HG03139 (cell line): ENCODE measurements at regions not wholly inside any gene's neighbourhood (a gene's known extent, or its start where the extent isn't known, plus 50 kb on each side); places are given as distances from the start of the nearest gene placed in this dataset.

ENCODE experiments used
- ATAC-seq: cut with Tn5 transposase; IDR thresholded peaks from one replicate; pipeline ENCODE4 v1.9.1; 2021; ENCODE audit not compliant: unreplicated experiment

DNA sequence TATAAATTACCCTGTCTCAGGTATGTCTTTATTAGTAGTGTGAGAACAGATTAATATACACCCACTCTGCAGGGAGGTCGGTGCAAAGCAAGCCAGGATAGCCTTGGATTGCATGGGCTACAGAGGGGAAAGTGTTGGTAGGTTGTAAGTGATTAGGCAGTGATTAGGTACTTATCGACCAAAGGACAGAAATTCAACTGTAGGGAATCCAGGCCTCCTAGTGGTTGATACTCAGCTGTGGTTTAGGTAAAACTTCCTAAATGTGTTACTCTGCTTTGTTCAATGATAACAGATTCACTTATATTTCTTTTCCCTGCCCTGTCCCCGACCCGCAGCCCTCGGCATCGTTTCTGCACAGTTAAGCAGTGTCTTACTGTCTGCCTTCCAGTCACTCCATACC lies 444.0 kb downstream of the FIGN start:
- no peak for ATAC-seq

DNA sequence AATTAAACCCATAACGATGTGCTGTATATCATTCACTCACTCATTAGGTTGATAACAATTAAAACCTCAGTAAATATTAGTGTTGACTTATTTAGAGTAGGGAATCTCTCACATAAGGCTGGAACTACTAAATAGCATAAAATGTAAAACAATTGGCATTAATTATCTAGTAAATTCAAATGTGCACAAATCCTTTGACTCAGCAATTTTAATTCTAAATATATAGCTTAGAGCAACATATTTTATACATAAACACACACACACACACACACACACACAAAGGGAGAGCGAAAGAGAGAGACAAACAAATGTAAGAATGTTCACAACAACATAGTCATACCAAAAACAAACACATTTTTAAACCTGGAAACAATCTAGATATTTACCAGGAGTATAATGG lies 443.1 kb upstream of the KCNH7 start:
- ATAC-seq, result no peak

- no peak for ATAC-seq
Measured at GRCh38 chr2:163269374-163270021, 430.9 kb upstream of the KCNH7 start.

- ATAC-seq, result no peak
Measured at GRCh38 chr2:163266772-163267171, 428.2 kb upstream of the KCNH7 start.

DNA sequence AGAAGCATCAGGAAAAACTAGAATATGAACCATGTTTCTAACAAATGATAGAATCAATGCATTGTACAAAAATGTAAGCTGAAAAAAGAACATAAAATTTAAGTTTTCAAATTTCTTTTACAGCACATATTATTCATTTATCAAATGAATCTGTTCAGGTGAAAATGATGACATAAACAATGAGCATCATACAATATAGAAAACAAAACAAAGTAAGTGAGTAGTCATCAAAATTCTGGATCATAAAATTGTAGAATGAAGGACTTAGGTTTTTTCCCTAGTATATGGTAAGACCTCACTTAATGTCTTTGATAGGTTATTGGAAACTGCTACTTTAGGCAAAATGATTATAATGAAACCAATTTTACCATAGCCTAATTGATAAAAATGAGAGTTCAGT lies 427.0 kb upstream of the KCNH7 start:
- no peak for ATAC-seq

DNA sequence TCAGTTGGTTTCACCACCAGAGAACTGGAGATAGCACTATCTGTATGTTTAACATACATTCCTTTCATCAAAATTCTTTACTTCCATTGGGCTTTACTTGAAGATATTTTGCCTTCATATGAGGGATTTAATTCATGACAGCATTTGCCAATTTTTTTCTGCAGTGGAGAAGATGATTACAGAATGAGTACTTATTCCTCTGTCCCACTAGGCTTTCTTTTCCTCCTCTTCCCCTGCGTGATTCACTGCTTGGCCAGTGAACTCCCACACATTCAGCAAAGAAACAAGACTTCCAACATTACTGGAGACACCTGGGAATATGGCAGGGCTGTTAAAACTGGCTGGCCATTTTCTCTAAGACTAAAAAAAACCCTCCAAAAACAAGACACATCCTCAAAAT lies 425.8 kb upstream of the KCNH7 start:
- ATAC-seq, result no peak

DNA sequence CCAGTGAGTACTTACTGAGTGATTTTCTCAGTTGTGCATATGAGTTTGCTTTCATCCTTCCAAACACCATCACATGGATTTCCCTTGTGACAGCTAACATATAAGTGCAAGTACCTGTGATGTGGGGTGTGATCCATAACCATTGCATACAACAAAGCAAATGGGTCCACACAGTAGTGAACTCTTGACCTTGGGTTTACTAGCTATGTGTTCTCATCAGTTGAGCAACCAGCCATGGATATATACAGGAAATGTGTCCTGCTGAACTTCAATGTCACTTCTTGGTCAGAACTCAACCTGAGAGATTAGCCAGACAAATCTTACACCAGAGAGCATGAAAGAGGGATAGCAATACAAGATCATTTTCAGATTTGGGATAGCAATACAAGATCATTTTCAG lies 420.9 kb upstream of the KCNH7 start:
- ATAC-seq, result no peak

- ATAC-seq, result no peak
Measured at GRCh38 chr2:163255086-163255485, 416.5 kb upstream of the KCNH7 start.

- no peak for ATAC-seq
Measured at GRCh38 chr2:163253621-163254285, 415.2 kb upstream of the KCNH7 start.

DNA sequence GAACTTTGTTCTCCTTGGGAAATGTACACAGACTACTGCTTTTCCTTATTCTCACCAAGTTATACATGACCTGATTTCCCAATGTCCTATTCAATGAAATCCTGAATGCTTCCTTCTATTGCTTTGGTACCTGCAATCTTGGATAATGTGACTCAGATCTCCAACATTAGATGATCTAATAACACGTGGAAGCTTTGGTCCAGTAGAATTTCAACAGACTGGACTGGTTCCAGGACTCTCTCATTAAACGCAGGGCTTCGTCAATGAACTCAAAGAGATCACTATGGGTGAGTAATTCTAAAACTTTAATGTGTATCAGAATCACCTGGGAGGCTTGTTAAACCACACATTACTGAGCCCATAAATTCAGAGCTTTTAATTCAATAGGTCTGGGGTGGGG lies 413.6 kb upstream of the KCNH7 start:
- no peak for ATAC-seq

- ATAC-seq, result no peak
Measured at GRCh38 chr2:163248376-163249253, 410.0 kb upstream of the KCNH7 start.

- ATAC-seq, result no peak
Measured at GRCh38 chr2:163247847-163248220, 409.3 kb upstream of the KCNH7 start.

GRCh38 chr2:163247156-163247846 lies 408.7 kb upstream of the KCNH7 start:
- ATAC-seq, result no peak

DNA sequence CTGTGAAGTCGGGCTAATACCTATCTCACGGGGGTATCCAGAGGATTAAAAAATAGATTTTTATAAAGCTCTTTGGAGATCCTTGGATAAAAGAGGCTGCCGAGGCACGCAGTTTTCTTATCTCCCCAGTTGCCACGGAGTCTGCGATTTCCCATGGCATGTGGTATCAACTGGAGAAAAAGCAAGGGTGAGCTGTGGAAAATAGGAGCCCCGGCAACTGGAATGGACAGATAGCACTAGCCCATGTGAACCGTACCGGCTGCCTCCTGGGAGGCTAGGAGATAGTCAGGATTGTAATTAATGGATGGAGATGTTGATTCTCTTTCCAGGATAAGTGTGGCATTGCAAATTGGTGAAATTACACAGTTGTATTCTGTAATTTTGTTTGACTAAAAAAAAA lies 407.6 kb upstream of the KCNH7 start:
- ATAC-seq, result no peak

DNA sequence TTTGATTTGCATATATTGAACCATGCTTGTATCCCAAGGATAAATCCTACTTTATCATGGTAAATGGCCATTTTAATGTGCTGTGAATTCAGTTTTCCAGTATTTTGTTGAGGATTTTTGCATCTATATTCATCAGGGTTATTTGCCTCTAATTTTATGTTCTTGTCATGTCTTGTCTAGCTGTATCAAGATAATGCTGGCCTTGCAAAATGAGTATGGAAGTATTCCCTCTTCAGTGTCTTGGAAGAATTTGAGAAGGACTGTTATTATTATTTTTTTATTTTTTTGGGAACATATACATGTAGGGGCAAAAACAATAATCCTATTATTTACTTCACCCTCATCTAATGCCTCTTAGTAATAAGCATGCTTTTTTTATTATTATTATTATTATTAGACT lies 398.0 kb upstream of the KCNH7 start:
- ATAC-seq, result no peak

GRCh38 chr2:163231666-163232065 lies 393.1 kb upstream of the KCNH7 start:
- ATAC-seq, result no peak

DNA sequence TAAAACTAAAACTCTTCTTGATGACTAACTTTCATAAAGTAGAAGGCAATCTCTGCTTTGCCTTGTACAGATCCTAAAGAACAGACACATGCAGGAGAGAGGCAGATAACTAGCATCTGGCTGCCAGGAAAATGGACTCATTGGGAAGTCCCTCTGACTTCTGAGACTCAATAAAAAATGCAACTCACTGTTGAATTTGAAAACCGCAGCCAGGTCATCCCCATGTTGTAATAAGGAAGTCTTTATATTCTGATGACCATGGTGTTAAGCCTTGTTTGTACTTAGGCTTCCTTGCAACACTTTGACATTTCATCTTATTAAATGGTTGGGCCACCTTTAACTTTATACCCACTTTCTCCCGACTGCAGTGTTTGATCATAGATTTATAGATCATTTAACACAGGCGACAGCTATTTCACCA lies 375.1 kb upstream of the KCNH7 start:
- no peak for ATAC-seq

DNA sequence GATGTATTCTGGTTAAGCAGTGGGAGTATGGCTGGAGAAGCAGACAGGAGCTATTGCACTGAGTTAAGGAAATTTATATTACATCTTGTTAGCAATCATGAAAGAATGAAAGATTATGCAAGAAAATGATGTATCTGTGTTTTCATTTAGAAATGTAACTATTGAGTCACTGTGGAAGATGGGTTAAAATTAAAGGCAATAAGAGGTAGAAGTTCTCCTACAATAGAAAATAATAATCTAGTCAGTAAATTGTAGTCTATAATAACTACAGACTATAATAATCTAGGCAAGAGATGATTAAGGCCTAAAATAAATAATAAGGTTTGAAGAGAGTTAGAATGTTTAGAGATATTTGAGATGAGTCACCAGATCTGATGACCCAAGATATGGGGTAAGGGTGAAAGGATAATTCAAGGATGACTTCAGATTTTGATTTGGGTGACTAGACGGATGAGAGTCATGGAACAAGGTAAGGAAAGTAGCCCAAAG lies 371.9 kb upstream of the KCNH7 start:
- ATAC-seq, result no peak

- no peak for ATAC-seq
Measured at GRCh38 chr2:163207693-163208370, 369.3 kb upstream of the KCNH7 start.

- no peak for ATAC-seq
Measured at GRCh38 chr2:163205589-163206254, 367.2 kb upstream of the KCNH7 start.
